Keratinocyte (primary cell): ENCODE measurements at regions not wholly inside any gene's neighbourhood (a gene's known extent, or its start where the extent isn't known, plus 50 kb on each side); places are given as distances from the start of the nearest gene placed in this dataset.
"Not testable (repeated sequence)": the region's sequence is repeated elsewhere in the genome, so short reads cannot be mapped to it uniquely, and the experiment has no call there.

Experiments used
- DNase-seq: peaks from one replicate; pipeline ENCODE4 v3.0.0-alpha.2; 2011; ENCODE audit warnings: low read depth, missing footprints, low spot score
- FAIRE-seq: peaks from 2 replicates; lab custom pipeline; 2011; peaks lifted over from hg19 to GRCh38; lab: Jason Lieb, UNC
- H2AFZ ChIP-seq: 2 replicates; pipeline ENCODE4 v1.6.0; 2012; ENCODE audit warnings: low read length, control low read depth, inconsistent platforms; ENCODE audit not compliant: control insufficient read depth
- H3K27ac ChIP-seq: 2 replicates; pipeline ENCODE4 v1.5.1; 2011; ENCODE audit warnings: low read length; ENCODE audit not compliant: control insufficient read depth, insufficient read depth
- H3K27me3 ChIP-seq: 3 replicates; pipeline ENCODE4 v1.6.0; 2011; ENCODE audit warnings: low read length; ENCODE audit not compliant: control insufficient read depth, insufficient read depth; ENCODE audit errors: extremely low read depth
- H3K36me3 ChIP-seq, 2 experiments: 2 replicates in 1 of 2; 3 replicates in 1 of 2; pipeline ENCODE4 v1.5.1; 2011; ENCODE audit warnings: low read length in 2 of 2, mild to moderate bottlenecking in 1 of 2; ENCODE audit not compliant: control insufficient read depth in 2 of 2, insufficient read depth in 2 of 2; ENCODE audit errors: extremely low read depth in 1 of 2
- H3K4me1 ChIP-seq: 3 replicates; pipeline ENCODE4 v1.5.1; 2011; ENCODE audit warnings: low read length; ENCODE audit not compliant: control insufficient read depth, insufficient read depth; ENCODE audit errors: extremely low read depth
- H3K4me2 ChIP-seq: 3 replicates; pipeline ENCODE4 v1.6.0; 2011; ENCODE audit warnings: low read depth, low read length; ENCODE audit not compliant: control insufficient read depth, insufficient read depth; ENCODE audit errors: extremely low read depth
- H3K4me3 ChIP-seq, 3 experiments: fragments of 200-600 bp in 1 of 3; sonication (generic) in 1 of 3; 2 replicates in 2 of 3; 3 replicates in 1 of 3; pipeline ENCODE4 v1.5.1; 2011 to 2016; ENCODE audit warnings: low read length in 3 of 3, mild to moderate bottlenecking in 3 of 3, control low read depth in 2 of 3, inconsistent platforms in 1 of 3, low read depth in 1 of 3, mixed read lengths in 1 of 3, mixed run types in 1 of 3, moderate library complexity in 1 of 3; ENCODE audit not compliant: control insufficient read depth in 2 of 3, insufficient read depth in 2 of 3; ENCODE audit errors: extremely low read depth in 1 of 3
- H3K79me2 ChIP-seq: 2 replicates; pipeline ENCODE4 v1.6.0; 2012; ENCODE audit warnings: low read length; ENCODE audit not compliant: control insufficient read depth, insufficient read depth
- H3K9ac ChIP-seq: 3 replicates; pipeline ENCODE4 v1.6.0; 2011; ENCODE audit warnings: low read length; ENCODE audit not compliant: control insufficient read depth, insufficient read depth; ENCODE audit errors: extremely low read depth
- H3K9me1 ChIP-seq: 3 replicates; pipeline ENCODE4 v1.6.0; 2011; ENCODE audit warnings: low read length; ENCODE audit not compliant: control insufficient read depth, insufficient read depth; ENCODE audit errors: extremely low read depth
- H3K9me3 ChIP-seq: 2 replicates; pipeline ENCODE4 v1.5.1; 2012; ENCODE audit warnings: low read depth, low read length; ENCODE audit not compliant: control insufficient read depth
- H4K20me1 ChIP-seq: 3 replicates; pipeline ENCODE4 v1.6.0; 2011; ENCODE audit warnings: low read length; ENCODE audit not compliant: control insufficient read depth, insufficient read depth; ENCODE audit errors: extremely low read depth
- EZH2 ChIP-seq: IDR thresholded peaks from one replicate; pipeline ENCODE4 v1.6.1; 2012; ENCODE audit warnings: inconsistent platforms, mild to moderate bottlenecking, low read length, moderate library complexity
- dilution Hi-C: fragments of 300-500 bp; cut with MboI; formaldehyde crosslinking; loops from one replicate; pipeline ENCODE4 v1.7.0; 2020; ENCODE audit warnings: low sequenced_read_pairs; ENCODE audit not compliant: extremely low pct_ligation_motif_present
- TF ChIP-seq, protein P1 (sequence below), 3 experiments: IDR thresholded peaks in 1 of 3; conservative IDR thresholded peaks in 1 of 3; optimal IDR thresholded peaks in 1 of 3; 2 replicates in 2 of 3; 3 replicates in 1 of 3; pipeline versions ENCODE3 to v1.5.1; 2011; ENCODE audit warnings: low read length in 3 of 3, mild to moderate bottlenecking in 3 of 3, moderate library complexity in 2 of 3, control low read depth in 1 of 3, inconsistent platforms in 1 of 3; ENCODE audit not compliant: insufficient read depth in 2 of 3; ENCODE audit errors: extremely low read depth in 1 of 3

DNA sequence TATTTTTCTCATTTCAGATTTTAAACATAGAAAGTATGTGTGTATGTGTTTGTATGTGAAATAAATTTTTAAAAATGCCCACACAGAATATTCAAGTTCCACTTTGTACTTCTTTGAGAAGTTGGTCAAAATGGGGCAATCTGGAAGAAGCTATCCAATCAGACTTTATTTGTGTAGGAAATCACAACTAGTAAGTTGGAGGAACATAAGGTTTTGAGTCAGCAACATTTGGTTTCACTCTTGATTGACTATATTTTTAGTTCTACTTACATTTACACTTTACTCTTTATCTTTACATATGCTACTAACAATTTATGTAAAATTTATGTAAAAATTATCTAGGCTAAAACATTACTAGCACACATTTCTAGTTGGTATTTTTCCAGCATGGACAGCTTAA, 128.1 kb downstream of the ATXN7L3B start:
- Histone ChIP-seq H3K4me3 (no peak overlapping the region), H4K20me1 (no peaks in the 10 kb centered on the region), H2AFZ (no peak overlapping the region), H3K4me2 (no peak overlapping the region), H3K9ac (no peak overlapping the region), H3K27ac (no peak overlapping the region), H3K79me2 (no peaks in the 10 kb centered on the region), H3K9me1 (no peaks in the 10 kb centered on the region), H3K36me3 (no peaks in the 10 kb centered on the region), H3K4me1 (no peaks in the 10 kb centered on the region), H3K27me3 (no peaks in the 10 kb centered on the region), H3K9me3 (no peaks in the 10 kb centered on the region)
- DNase-seq (no peak), FAIRE-seq (no peak)
- no peak for TF ChIP-seq EZH2
- TF ChIP-seq, protein P1, sequence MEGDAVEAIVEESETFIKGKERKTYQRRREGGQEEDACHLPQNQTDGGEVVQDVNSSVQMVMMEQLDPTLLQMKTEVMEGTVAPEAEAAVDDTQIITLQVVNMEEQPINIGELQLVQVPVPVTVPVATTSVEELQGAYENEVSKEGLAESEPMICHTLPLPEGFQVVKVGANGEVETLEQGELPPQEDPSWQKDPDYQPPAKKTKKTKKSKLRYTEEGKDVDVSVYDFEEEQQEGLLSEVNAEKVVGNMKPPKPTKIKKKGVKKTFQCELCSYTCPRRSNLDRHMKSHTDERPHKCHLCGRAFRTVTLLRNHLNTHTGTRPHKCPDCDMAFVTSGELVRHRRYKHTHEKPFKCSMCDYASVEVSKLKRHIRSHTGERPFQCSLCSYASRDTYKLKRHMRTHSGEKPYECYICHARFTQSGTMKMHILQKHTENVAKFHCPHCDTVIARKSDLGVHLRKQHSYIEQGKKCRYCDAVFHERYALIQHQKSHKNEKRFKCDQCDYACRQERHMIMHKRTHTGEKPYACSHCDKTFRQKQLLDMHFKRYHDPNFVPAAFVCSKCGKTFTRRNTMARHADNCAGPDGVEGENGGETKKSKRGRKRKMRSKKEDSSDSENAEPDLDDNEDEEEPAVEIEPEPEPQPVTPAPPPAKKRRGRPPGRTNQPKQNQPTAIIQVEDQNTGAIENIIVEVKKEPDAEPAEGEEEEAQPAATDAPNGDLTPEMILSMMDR (optimal IDR thresholded peaks at IDR 0.05 in 1 of 3, IDR thresholded peaks at IDR 0.05 in 1 of 3, conservative IDR thresholded peaks at IDR 0.05 in 1 of 3; ENCODE audit: extremely low read depth in 1 of 3, insufficient read depth in 2 of 3, low read length in 3 of 3), result no peak
- dilution Hi-C loops, result no loop called here

- dilution Hi-C loops, result no loop called here
- H3K4me1 ChIP-seq, result no peaks in the 10 kb centered on the region
- no peak overlapping the region for H3K9ac ChIP-seq
- H3K27ac ChIP-seq, result no peak overlapping the region
- DNase-seq (no peak), FAIRE-seq (no peak)
- no peaks in the 10 kb centered on the region for H4K20me1 ChIP-seq
- no peak overlapping the region for H2AFZ ChIP-seq
- no peak overlapping the region for H3K4me3 ChIP-seq
- no peaks in the 10 kb centered on the region for H3K27me3 ChIP-seq
- no peaks in the 10 kb centered on the region for H3K9me3 ChIP-seq
- H3K4me2 ChIP-seq, result no peak overlapping the region
- H3K79me2 ChIP-seq, result no peaks in the 10 kb centered on the region
- no peaks in the 10 kb centered on the region for H3K9me1 ChIP-seq
- no peaks in the 10 kb centered on the region for H3K36me3 ChIP-seq
- TF ChIP-seq EZH2, result no peak
- TF ChIP-seq, protein P1 (optimal IDR thresholded peaks at IDR 0.05 in 1 of 3, IDR thresholded peaks at IDR 0.05 in 1 of 3, conservative IDR thresholded peaks at IDR 0.05 in 1 of 3; ENCODE audit: extremely low read depth in 1 of 3, insufficient read depth in 2 of 3, low read length in 3 of 3), result no peak
Observed at GRCh38 chr12:74671421-74671820, 133.8 kb downstream of the ATXN7L3B start.

DNA sequence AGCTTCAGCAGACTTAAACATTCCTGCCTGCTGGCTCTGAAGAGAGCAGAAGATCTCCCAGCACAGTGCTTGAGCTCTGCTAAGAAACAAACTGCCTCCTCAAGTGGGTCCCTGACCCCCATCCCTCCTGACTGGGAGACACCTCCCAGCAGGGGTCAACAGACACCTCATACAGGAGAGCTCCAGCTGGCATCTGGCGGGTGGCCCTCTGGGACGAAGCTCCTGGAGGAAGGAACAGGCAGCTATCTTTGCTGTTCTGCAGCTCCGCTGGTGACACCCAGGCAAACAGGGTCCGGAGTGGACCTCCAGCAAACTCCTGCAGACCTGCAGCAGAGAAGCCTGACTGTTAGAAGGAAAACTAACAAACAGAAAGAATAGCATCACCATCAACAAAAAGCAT, 139.3 kb downstream of the ATXN7L3B start:
- H3K4me3 ChIP-seq, DNase-seq, H3K27me3 ChIP-seq, H3K9ac ChIP-seq, H3K4me2 ChIP-seq, H3K36me3 ChIP-seq, H4K20me1 ChIP-seq, H3K4me1 ChIP-seq, dilution Hi-C loops, H3K79me2 ChIP-seq, H3K27ac ChIP-seq, H2AFZ ChIP-seq, FAIRE-seq, H3K9me3 ChIP-seq, H3K9me1 ChIP-seq: not testable (repeated sequence)
